IMR-90 (cell line): ENCODE measurements at regions not wholly inside any gene's neighbourhood (a gene's known extent, or its start where the extent isn't known, plus 50 kb on each side); places are given as distances from the start of the nearest gene placed in this dataset.

Source experiments
- ATAC-seq: fragments of 200-7000 bp; cut with Tn5 transposase; 2 replicates; pipeline ENCODE4 v1.9.1; 2020; ENCODE audit warnings: low read depth, mild to moderate bottlenecking, moderate library complexity
- BruUV-seq: library from RNA; stranded (reverse); fragments of 400-500 nt; replicated peaks from 2 replicates; lab custom pipeline; 2021; lab: Mats Ljungman, UMichigan
- CTCF ChIA-PET: fragments of 300-600 bp; formaldehyde crosslinking; extraction: SDS; loops from one replicate; lab custom pipeline; 2021; ENCODE audit warnings: antibody characterized with exemption; lab: Yijun Ruan, JAX
- POLR2A ChIA-PET: fragments of 300-600 bp; sonication (Branson Sonifier 250); formaldehyde crosslinking; loops from one replicate; lab custom pipeline; 2022; ENCODE audit warnings: antibody characterized with exemption; ENCODE audit not compliant: unreplicated experiment; lab: Charles Lee
- DNase-seq: peaks from one replicate; pipeline ENCODE4 v3.0.0; 2013
- H2AFZ ChIP-seq: replicated peaks from 2 replicates; pipeline ENCODE3; 2013; ENCODE audit warnings: low read length, mild to moderate bottlenecking; ENCODE audit not compliant: poor library complexity
- H2AK5ac ChIP-seq: 2 replicates; pipeline ENCODE4 v1.6.1; 2013; ENCODE audit warnings: low read depth, low read length, inconsistent platforms
- H2AK9ac ChIP-seq: replicated peaks from 2 replicates; pipeline ENCODE3; 2013; ENCODE audit warnings: mild to moderate bottlenecking, low read depth, low read length, moderate library complexity; ENCODE audit not compliant: poor library complexity
- H2BK120ac ChIP-seq: 2 replicates; pipeline ENCODE4 v1.6.1; 2013; ENCODE audit warnings: low read depth, low read length, inconsistent platforms
- H2BK15ac ChIP-seq: 3 replicates; pipeline ENCODE4 v1.6.1; 2013; ENCODE audit warnings: low read depth, low read length, inconsistent platforms
- H2BK20ac ChIP-seq: 2 replicates; pipeline ENCODE4 v1.6.1; 2013; ENCODE audit warnings: low read depth, mild to moderate bottlenecking, inconsistent platforms, low read length, moderate library complexity
- H2BK5ac ChIP-seq: 2 replicates; pipeline ENCODE4 v1.6.1; 2013; ENCODE audit warnings: mild to moderate bottlenecking, low read depth, low read length, inconsistent platforms; ENCODE audit not compliant: poor library complexity, severe bottlenecking
- H3K14ac ChIP-seq: replicated peaks from 2 replicates; pipeline ENCODE4 v1.6.1; 2013; ENCODE audit warnings: low read depth, low read length, inconsistent platforms
- H3K18ac ChIP-seq: 2 replicates; pipeline ENCODE4 v1.6.1; 2013; ENCODE audit warnings: low read depth, low read length, control low read depth
- H3K23ac ChIP-seq: 2 replicates; pipeline ENCODE4 v1.6.1; 2013; ENCODE audit warnings: low read depth, low read length, inconsistent platforms
- H3K27ac ChIP-seq: 2 replicates; pipeline ENCODE4 v1.5.1; 2013; ENCODE audit warnings: mild to moderate bottlenecking, control low read depth, low read length; ENCODE audit not compliant: insufficient read depth
- H3K27me3 ChIP-seq: 2 replicates; pipeline ENCODE4 v1.6.1; 2013; ENCODE audit warnings: low read length; ENCODE audit not compliant: control insufficient read depth, insufficient read depth
- H3K36me3 ChIP-seq: 2 replicates; pipeline ENCODE4 v1.6.1; 2013; ENCODE audit warnings: low read length, mixed read lengths; ENCODE audit not compliant: control insufficient read depth, insufficient read depth
- H3K4ac ChIP-seq: 2 replicates; pipeline ENCODE4 v1.6.1; 2013; ENCODE audit warnings: low read depth, low read length, inconsistent platforms
- H3K4me1 ChIP-seq: 2 replicates; pipeline ENCODE4 v1.6.1; 2013; ENCODE audit warnings: low read length, mixed read lengths; ENCODE audit not compliant: control insufficient read depth, insufficient read depth
- H3K4me2 ChIP-seq: 2 replicates; pipeline ENCODE4 v1.6.1; 2013; ENCODE audit warnings: low read depth, mild to moderate bottlenecking, control low read depth, low read length, moderate library complexity
- H3K4me3 ChIP-seq: 2 replicates; pipeline ENCODE4 v1.5.1; 2013; ENCODE audit warnings: low read depth, mild to moderate bottlenecking, control low read depth, low read length, moderate library complexity; ENCODE audit not compliant: insufficient read depth
- H3K56ac ChIP-seq: 2 replicates; pipeline ENCODE4 v1.6.1; 2013; ENCODE audit warnings: low read length, inconsistent platforms; ENCODE audit not compliant: insufficient read depth; ENCODE audit errors: extremely low read depth
- H3K79me1 ChIP-seq, 2 experiments: 2 replicates each; pipeline ENCODE4 v1.6.1; 2013; ENCODE audit warnings: low read length in 2 of 2, inconsistent platforms in 1 of 2, low read depth in 1 of 2
- H3K9ac ChIP-seq: 2 replicates; pipeline ENCODE4 v1.6.1; 2013; ENCODE audit warnings: low read depth, low read length, control low read depth
- H3K9me1 ChIP-seq: 2 replicates; pipeline ENCODE4 v1.6.1; 2013; ENCODE audit warnings: low read length, inconsistent platforms; ENCODE audit not compliant: insufficient read depth
- H3K9me3 ChIP-seq: 2 replicates; pipeline ENCODE4 v1.6.1; 2013; ENCODE audit warnings: low read length; ENCODE audit not compliant: control insufficient read depth, insufficient read depth
- H4K20me1 ChIP-seq: 2 replicates; pipeline ENCODE4 v1.6.1; 2013; ENCODE audit warnings: low read length, inconsistent platforms; ENCODE audit not compliant: insufficient read depth
- H4K5ac ChIP-seq: 2 replicates; pipeline ENCODE4 v1.6.1; 2013; ENCODE audit warnings: mild to moderate bottlenecking, low read depth, low read length, control low read depth
- H4K8ac ChIP-seq, 2 experiments: 2 replicates each; pipeline ENCODE4 v1.6.1; 2013; ENCODE audit warnings: low read depth in 2 of 2, low read length in 2 of 2, control low read depth in 1 of 2, inconsistent platforms in 1 of 2
- H4K91ac ChIP-seq: 2 replicates; pipeline ENCODE4 v1.6.1; 2013; ENCODE audit warnings: low read depth, low read length, inconsistent platforms; ENCODE audit not compliant: insufficient read depth
- CEBPB ChIP-seq: IDR thresholded peaks from 2 replicates; pipeline ENCODE4 v1.6.1; 2012; ENCODE audit warnings: low read depth, low read length, improper control_type of control experiment
- CHD1 ChIP-seq: IDR thresholded peaks from 2 replicates; pipeline ENCODE4 v1.6.1; 2012; ENCODE audit warnings: low read depth, low read length, improper control_type of control experiment
- FOS ChIP-seq: fragments of 150-350 bp; IDR thresholded peaks from 2 replicates; pipeline ENCODE4 v1.6.1; 2016; ENCODE audit warnings: low read depth, low read length
- MXI1 ChIP-seq: IDR thresholded peaks from 2 replicates; pipeline ENCODE4 v1.6.1; 2012; ENCODE audit warnings: low read depth, mild to moderate bottlenecking, low read length, moderate library complexity, borderline replicate concordance
- NFE2L2 ChIP-seq: fragments of 150-350 bp; IDR thresholded peaks from 2 replicates; pipeline ENCODE4 v1.6.1; 2016; ENCODE audit warnings: low read depth, mild to moderate bottlenecking, low read length
- POLR2A ChIP-seq: IDR thresholded peaks from 2 replicates; pipeline ENCODE4 v1.6.1; 2012; ENCODE audit warnings: mild to moderate bottlenecking, low read depth, low read length
- RAD21 ChIP-seq: IDR thresholded peaks from 2 replicates; pipeline ENCODE4 v1.6.1; 2012; ENCODE audit warnings: low read length, improper control_type of control experiment
- RCOR1 ChIP-seq: IDR thresholded peaks from 2 replicates; pipeline ENCODE4 v1.6.1; 2012; ENCODE audit warnings: mild to moderate bottlenecking, low read length, improper control_type of control experiment; ENCODE audit not compliant: insufficient replicate concordance
- RFX5 ChIP-seq: IDR thresholded peaks from 2 replicates; pipeline ENCODE4 v1.8.0; 2012; ENCODE audit warnings: low read depth, mild to moderate bottlenecking, low read length, moderate library complexity
- SMC3 ChIP-seq: fragments of 150-350 bp; IDR thresholded peaks from 2 replicates; pipeline ENCODE4 v1.6.1; 2016; ENCODE audit warnings: low read depth, mild to moderate bottlenecking, antibody characterized with exemption, low read length, moderate library complexity
- whole genome bisulfite sequencing, 2 experiments: methylation state at CpG; one replicate each; pipeline versions ENCODE4 v1.1.5 to v1.1.7; 2013; ENCODE audit warnings: missing lambda C conversion rate in 2 of 2; ENCODE audit not compliant: insufficient read length in 1 of 2; ENCODE audit errors: extremely low coverage in 2 of 2; 5-methylcytosine and 5-hydroxymethylcytosine counted together
- dilution Hi-C: fragments of 300-500 bp; cut with HindIII; formaldehyde crosslinking; loops from one replicate; pipeline ENCODE4 v1.14.3; 2018; ENCODE audit warnings: low sequenced_read_pairs; ENCODE audit not compliant: unreplicated experiment
- in situ Hi-C: fragments of 300-500 bp; cut with MboI; formaldehyde crosslinking; loops from 3 replicates; pipeline ENCODE4 v1.14.3; 2019; ENCODE audit warnings: low sequenced_read_pairs, inconsistent platforms, mixed read lengths
- intact Hi-C: fragments of 100-400 bp; cut with micrococcal nuclease; formaldehyde crosslinking; loops from 2 replicates; pipeline ENCODE4 v1.10.0; 2022
- TF ChIP-seq, protein P1 (sequence below): fragments of 150-350 bp; IDR thresholded peaks from 2 replicates; pipeline ENCODE4 v1.6.1; 2017; ENCODE audit warnings: mild to moderate bottlenecking, antibody characterized with exemption, low read length, low read depth
- TF ChIP-seq, protein P2 (sequence below): fragments of 150-350 bp; IDR thresholded peaks from 2 replicates; pipeline ENCODE4 v1.6.1; 2016; ENCODE audit warnings: low read depth, mild to moderate bottlenecking, low read length, moderate library complexity, borderline replicate concordance

DNA sequence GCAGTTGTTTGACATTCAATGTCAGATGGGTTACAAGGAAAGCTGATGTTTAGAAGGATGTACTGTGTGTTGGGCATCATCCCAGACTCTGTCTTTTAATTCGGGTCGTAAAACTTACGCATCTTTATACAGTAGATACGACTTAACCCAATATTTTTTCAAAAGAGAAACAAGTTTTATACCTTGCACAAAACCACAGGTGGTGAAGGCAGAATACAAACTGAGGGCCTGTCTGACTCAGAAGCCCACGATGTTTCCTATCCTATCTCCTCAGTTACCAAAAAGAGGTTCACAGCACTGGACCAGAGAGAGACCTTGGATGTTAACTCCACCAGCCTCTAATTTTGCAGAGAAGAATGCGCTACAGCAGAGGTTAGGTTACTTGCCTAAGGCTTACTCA is 477.0 kb downstream of the FOXO1 start:
- WGBS, 2 experiments: no CpG with 5 or more reads among the region's 6 CpGs
- no peak overlapping the region for H3K4me2 ChIP-seq
- no TSS peak for BruUV-seq
- TF ChIP-seq SMC3 (no peak), NFE2L2 (no peak), FOS (no peak), RAD21 (no peak), RFX5 (no peak), POLR2A (no peak), CEBPB (no peak), RCOR1 (no peak), MXI1 (no peak), CHD1 (no peak)
- TF ChIP-seq, protein P1, sequence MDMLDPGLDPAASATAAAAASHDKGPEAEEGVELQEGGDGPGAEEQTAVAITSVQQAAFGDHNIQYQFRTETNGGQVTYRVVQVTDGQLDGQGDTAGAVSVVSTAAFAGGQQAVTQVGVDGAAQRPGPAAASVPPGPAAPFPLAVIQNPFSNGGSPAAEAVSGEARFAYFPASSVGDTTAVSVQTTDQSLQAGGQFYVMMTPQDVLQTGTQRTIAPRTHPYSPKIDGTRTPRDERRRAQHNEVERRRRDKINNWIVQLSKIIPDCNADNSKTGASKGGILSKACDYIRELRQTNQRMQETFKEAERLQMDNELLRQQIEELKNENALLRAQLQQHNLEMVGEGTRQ: no peak
- TF ChIP-seq, protein P2, sequence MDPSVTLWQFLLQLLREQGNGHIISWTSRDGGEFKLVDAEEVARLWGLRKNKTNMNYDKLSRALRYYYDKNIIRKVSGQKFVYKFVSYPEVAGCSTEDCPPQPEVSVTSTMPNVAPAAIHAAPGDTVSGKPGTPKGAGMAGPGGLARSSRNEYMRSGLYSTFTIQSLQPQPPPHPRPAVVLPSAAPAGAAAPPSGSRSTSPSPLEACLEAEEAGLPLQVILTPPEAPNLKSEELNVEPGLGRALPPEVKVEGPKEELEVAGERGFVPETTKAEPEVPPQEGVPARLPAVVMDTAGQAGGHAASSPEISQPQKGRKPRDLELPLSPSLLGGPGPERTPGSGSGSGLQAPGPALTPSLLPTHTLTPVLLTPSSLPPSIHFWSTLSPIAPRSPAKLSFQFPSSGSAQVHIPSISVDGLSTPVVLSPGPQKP: no peak
- POLR2A ChIA-PET: no interaction called here
- ATAC-seq (no peak), DNase-seq (no peak)
- H4K20me1 ChIP-seq: no peaks in the 10 kb centered on the region
- no peak overlapping the region for H4K91ac ChIP-seq
- no peak overlapping the region for H2AFZ ChIP-seq
- H2AK9ac ChIP-seq: no peak overlapping the region
- no peak overlapping the region for H4K5ac ChIP-seq
- H3K18ac ChIP-seq: no peak overlapping the region
- H4K8ac ChIP-seq: no peak overlapping the region
- no peak overlapping the region for H2BK5ac ChIP-seq
- H2BK120ac ChIP-seq: no peak overlapping the region
- no peak overlapping the region for H2AK5ac ChIP-seq
- no peaks in the 10 kb centered on the region for H3K36me3 ChIP-seq
- dilution Hi-C loops (no loop called here), intact Hi-C loops (no loop called here), in situ Hi-C loops (no loop called here)
- no peak overlapping the region for H3K56ac ChIP-seq
- no peak overlapping the region for H3K23ac ChIP-seq
- no peaks in the 10 kb centered on the region for H3K9me1 ChIP-seq
- H3K14ac ChIP-seq: no peak overlapping the region
- H3K4me1 ChIP-seq: no peaks in the 10 kb centered on the region
- H3K79me1 ChIP-seq: no peaks in the 10 kb centered on the region
- no peak overlapping the region for H3K9ac ChIP-seq
- no peaks in the 10 kb centered on the region for H3K9me3 ChIP-seq
- H2BK15ac ChIP-seq: no peak overlapping the region
- no peak overlapping the region for H3K4ac ChIP-seq
- no peaks in the 10 kb centered on the region for H3K27me3 ChIP-seq
- CTCF ChIA-PET: no interaction called here
- no peak overlapping the region for H3K27ac ChIP-seq
- no peak overlapping the region for H3K4me3 ChIP-seq
- H2BK20ac ChIP-seq: no peak overlapping the region
